Loucy (cell line): ENCODE measurements at regions not wholly inside any gene's neighbourhood (a gene's known extent, or its start where the extent isn't known, plus 50 kb on each side); places are given as distances from the start of the nearest gene placed in this dataset.
A peak's percentile ranks its signal among the peaks of the same experiment; 100 is the strongest.

Source experiments
- H2AFZ ChIP-seq: fragments of 200-600 bp; sonication (generic); 2 replicates; pipeline ENCODE4 v1.6.0; 2016; ENCODE audit warnings: antibody characterized with exemption, mild to moderate bottlenecking, low read length, moderate library complexity
- H3F3A ChIP-seq: fragments of 200-600 bp; 2 replicates; pipeline ENCODE4 v1.6.0; 2016; ENCODE audit warnings: antibody characterized with exemption, low read depth, mild to moderate bottlenecking
- H3K27me3 ChIP-seq: fragments of 200-600 bp; sonication (generic); 2 replicates; pipeline ENCODE4 v1.6.1; 2014; ENCODE audit warnings: low read length, mild to moderate bottlenecking; ENCODE audit not compliant: insufficient read depth, poor library complexity, severe bottlenecking
- H3K36me3 ChIP-seq: fragments of 200-600 bp; sonication (generic); 2 replicates; pipeline ENCODE4 v1.6.1; 2016; ENCODE audit warnings: low read length; ENCODE audit not compliant: insufficient read depth
- H3K4me1 ChIP-seq: fragments of 200-600 bp; sonication (generic); 2 replicates; pipeline ENCODE4 v1.5.1; 2014; ENCODE audit warnings: low read length, mild to moderate bottlenecking; ENCODE audit not compliant: insufficient read depth, poor library complexity, severe bottlenecking
- H3K4me2 ChIP-seq: fragments of 200-600 bp; sonication (generic); 2 replicates; pipeline ENCODE4 v1.6.0; 2014; ENCODE audit warnings: antibody characterized with exemption, low read length, low read depth, mild to moderate bottlenecking; ENCODE audit not compliant: poor library complexity, severe bottlenecking
- H3K4me3 ChIP-seq: fragments of 200-600 bp; sonication (generic); 2 replicates; pipeline ENCODE4 v1.5.1; 2014; ENCODE audit warnings: low read length, mild to moderate bottlenecking, mixed read lengths; ENCODE audit not compliant: poor library complexity, severe bottlenecking
- H3K79me2 ChIP-seq: fragments of 200-600 bp; sonication (generic); 2 replicates; pipeline ENCODE4 v1.6.1; 2014; ENCODE audit warnings: low read length; ENCODE audit not compliant: insufficient read depth
- H3K9ac ChIP-seq: fragments of 200-600 bp; sonication (generic); 2 replicates; pipeline ENCODE4 v1.6.0; 2014; ENCODE audit warnings: mild to moderate bottlenecking, low read depth, low read length, moderate library complexity; ENCODE audit not compliant: poor library complexity, severe bottlenecking
- H3K9me2 ChIP-seq: fragments of 200-600 bp; sonication (generic); replicated peaks from 2 replicates; pipeline ENCODE4 v1.6.1; 2016; ENCODE audit warnings: low read depth, low read length, mixed read lengths
- H3K9me3 ChIP-seq: fragments of 200-600 bp; sonication (generic); 2 replicates; pipeline ENCODE4 v1.6.1; 2014; ENCODE audit warnings: mild to moderate bottlenecking, antibody characterized with exemption, low read length, low read depth; ENCODE audit not compliant: insufficient read depth
- H4K20me1 ChIP-seq: fragments of 200-600 bp; sonication (generic); 2 replicates; pipeline ENCODE4 v1.6.0; 2014; ENCODE audit warnings: antibody characterized with exemption, low read length, mild to moderate bottlenecking; ENCODE audit not compliant: insufficient read depth, poor library complexity, severe bottlenecking
- EZH2phosphoT487 ChIP-seq: fragments of 200-600 bp; IDR thresholded peaks from 2 replicates; pipeline ENCODE4 v1.6.1; 2018; ENCODE audit warnings: antibody characterized with exemption, mild to moderate bottlenecking, moderate library complexity, borderline replicate concordance
- TF ChIP-seq, protein P1 (sequence below): fragments of 200-600 bp; sonication (generic); conservative IDR thresholded peaks from 2 replicates; pipeline ENCODE4 v1.5.1; 2014; ENCODE audit warnings: mild to moderate bottlenecking, antibody characterized with exemption, low read length

DNA sequence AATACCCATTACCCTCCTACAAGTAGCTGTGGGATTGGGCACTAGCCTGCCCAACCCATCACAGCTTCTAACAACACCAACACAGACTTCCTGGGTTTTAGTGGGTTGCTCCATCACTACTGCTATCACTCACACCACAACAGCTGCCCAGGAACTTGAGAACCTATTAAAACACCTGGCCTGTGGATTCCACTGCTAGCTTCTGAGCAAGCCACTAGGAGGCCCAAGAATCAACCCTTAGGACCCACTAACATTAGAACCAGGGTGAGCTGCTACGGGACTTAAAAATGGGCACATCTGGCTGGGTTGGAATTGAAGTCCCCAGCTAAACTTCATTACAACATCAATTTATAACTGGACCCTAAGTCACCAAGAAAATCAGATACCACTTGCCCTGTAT lies 113.2 kb upstream of the TP63 start:
- no peak overlapping the region for H3K4me3 ChIP-seq
- no peaks in the 10 kb centered on the region for H3F3A ChIP-seq
- H3K4me1 ChIP-seq, result peaks cover 11% of the 10 kb centered on the region
- H3K27me3 ChIP-seq, result no peaks in the 10 kb centered on the region
- H3K79me2 ChIP-seq, result no peaks in the 10 kb centered on the region
- no peaks in the 10 kb centered on the region for H4K20me1 ChIP-seq
- H3K36me3 ChIP-seq, result peaks cover 7% of the 10 kb centered on the region; the same call in 1 of the 2 replicates
- no peak overlapping the region for H3K4me2 ChIP-seq
- H3K9ac ChIP-seq, result no peak overlapping the region
- peak overlapping the region; percentile 13; the same call in 1 of the 2 replicates for H2AFZ ChIP-seq
- H3K9me2 ChIP-seq, result no peaks in the 10 kb centered on the region
- H3K9me3 ChIP-seq, result peaks cover 16% of the 10 kb centered on the region; the same call in 1 of the 2 replicates
- TF ChIP-seq, protein P1, sequence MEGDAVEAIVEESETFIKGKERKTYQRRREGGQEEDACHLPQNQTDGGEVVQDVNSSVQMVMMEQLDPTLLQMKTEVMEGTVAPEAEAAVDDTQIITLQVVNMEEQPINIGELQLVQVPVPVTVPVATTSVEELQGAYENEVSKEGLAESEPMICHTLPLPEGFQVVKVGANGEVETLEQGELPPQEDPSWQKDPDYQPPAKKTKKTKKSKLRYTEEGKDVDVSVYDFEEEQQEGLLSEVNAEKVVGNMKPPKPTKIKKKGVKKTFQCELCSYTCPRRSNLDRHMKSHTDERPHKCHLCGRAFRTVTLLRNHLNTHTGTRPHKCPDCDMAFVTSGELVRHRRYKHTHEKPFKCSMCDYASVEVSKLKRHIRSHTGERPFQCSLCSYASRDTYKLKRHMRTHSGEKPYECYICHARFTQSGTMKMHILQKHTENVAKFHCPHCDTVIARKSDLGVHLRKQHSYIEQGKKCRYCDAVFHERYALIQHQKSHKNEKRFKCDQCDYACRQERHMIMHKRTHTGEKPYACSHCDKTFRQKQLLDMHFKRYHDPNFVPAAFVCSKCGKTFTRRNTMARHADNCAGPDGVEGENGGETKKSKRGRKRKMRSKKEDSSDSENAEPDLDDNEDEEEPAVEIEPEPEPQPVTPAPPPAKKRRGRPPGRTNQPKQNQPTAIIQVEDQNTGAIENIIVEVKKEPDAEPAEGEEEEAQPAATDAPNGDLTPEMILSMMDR, result peak; percentile 49
- no peak for TF ChIP-seq EZH2phosphoT487

DNA sequence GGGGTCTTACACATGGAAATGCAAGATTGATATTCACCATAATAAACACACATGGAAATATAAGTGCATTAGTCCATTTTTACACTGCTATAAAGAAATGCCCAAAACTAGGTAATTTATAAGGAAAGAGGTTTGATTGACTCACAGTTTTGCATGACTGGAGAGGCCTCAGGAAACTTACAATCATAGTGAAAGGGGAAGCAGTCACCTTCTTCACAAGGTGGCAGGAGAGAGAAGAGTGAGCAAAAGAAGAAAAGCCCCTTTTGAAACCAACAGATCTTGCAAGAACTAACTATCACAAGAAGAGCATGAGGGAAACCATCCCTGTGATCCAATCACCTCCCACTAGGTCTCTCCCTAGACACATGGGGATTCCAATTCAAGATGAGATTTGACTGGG lies 111.7 kb upstream of the TP63 start:
- Histone ChIP-seq H3K79me2 (no peaks in the 10 kb centered on the region), H3K4me1 (peaks cover 11% of the 10 kb centered on the region), H3F3A (no peaks in the 10 kb centered on the region), H3K27me3 (no peaks in the 10 kb centered on the region), H3K9me2 (no peaks in the 10 kb centered on the region), H3K9ac (no peak overlapping the region), H2AFZ (no peak overlapping the region), H3K9me3 (peaks cover 16% of the 10 kb centered on the region; the same call in 1 of the 2 replicates), H3K4me3 (no peak overlapping the region), H3K36me3 (peaks cover 7% of the 10 kb centered on the region; the same call in 1 of the 2 replicates), H4K20me1 (no peaks in the 10 kb centered on the region), H3K4me2 (no peak overlapping the region)
- TF ChIP-seq EZH2phosphoT487, result no peak
- TF ChIP-seq, protein P1, result no peak

DNA sequence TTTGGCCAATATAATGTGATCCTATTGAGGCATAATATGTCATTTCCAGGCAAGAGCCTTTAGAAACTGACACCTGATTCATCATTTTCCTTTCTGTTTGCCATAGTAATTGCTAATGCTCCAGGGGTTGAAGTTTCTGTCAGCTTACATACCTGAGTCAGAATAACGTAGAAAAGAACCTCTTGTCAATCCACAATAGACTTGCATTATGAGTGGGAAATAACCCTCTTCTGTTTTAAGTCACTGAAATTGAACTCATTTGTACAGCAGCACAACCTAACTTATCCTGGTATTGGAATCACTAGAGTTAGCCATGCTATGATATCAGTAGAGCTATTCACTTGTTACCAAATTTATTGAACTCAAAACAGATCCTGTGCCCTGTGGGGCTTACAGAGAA lies 101.7 kb upstream of the TP63 start:
- Histone ChIP-seq H3K4me2 (no peak overlapping the region), H3K27me3 (no peaks in the 10 kb centered on the region), H2AFZ (no peak overlapping the region), H4K20me1 (no peaks in the 10 kb centered on the region), H3K9ac (no peak overlapping the region), H3K9me2 (no peaks in the 10 kb centered on the region), H3K9me3 (no peaks in the 10 kb centered on the region), H3K79me2 (no peaks in the 10 kb centered on the region), H3K36me3 (no peaks in the 10 kb centered on the region), H3K4me1 (peaks cover 14% of the 10 kb centered on the region), H3F3A (0 out of 2 replicates have a peak, but pooled peaks cover 6% of the 10 kb centered on the region), H3K4me3 (no peak overlapping the region)
- no peak for TF ChIP-seq EZH2phosphoT487
- TF ChIP-seq, protein P1, result no peak
